HG03095 (cell line): ENCODE measurements at regions not wholly inside any gene's neighbourhood (a gene's known extent, or its start where the extent isn't known, plus 50 kb on each side); places are given as distances from the start of the nearest gene placed in this dataset.

ENCODE experiments used
- ATAC-seq: cut with Tn5 transposase; IDR thresholded peaks from one replicate; pipeline ENCODE4 v1.9.1; 2021; ENCODE audit warnings: moderate library complexity; ENCODE audit not compliant: unreplicated experiment

- no peak for ATAC-seq
Observed at GRCh38 chr10:111873041-111873440, 310.5 kb downstream of the GPAM start.

GRCh38 chr10:111873621-111874135, 309.9 kb downstream of the GPAM start:
- no peak for ATAC-seq

- no peak for ATAC-seq
Observed at GRCh38 chr10:111874576-111874975, 309.0 kb downstream of the GPAM start.

GRCh38 chr10:111875725-111876124, 307.8 kb downstream of the GPAM start:
- ATAC-seq: no peak

- ATAC-seq: no peak
Observed at GRCh38 chr10:111877258-111877657, 306.3 kb downstream of the GPAM start.

- ATAC-seq: no peak
Observed at GRCh38 chr10:111879969-111880368, 303.6 kb downstream of the GPAM start.

GRCh38 chr10:111885046-111885445, 298.5 kb downstream of the GPAM start:
- no peak for ATAC-seq

- no peak for ATAC-seq
Observed at GRCh38 chr10:111885919-111886318, 297.6 kb downstream of the GPAM start.

- ATAC-seq: no peak
Observed at GRCh38 chr10:111887266-111887665, 296.3 kb downstream of the GPAM start.

GRCh38 chr10:111890046-111890445, 293.5 kb downstream of the GPAM start:
- ATAC-seq: no peak

GRCh38 chr10:111916011-111916410, 267.6 kb downstream of the GPAM start:
- no peak for ATAC-seq

GRCh38 chr10:111921821-111922220, 261.7 kb downstream of the GPAM start:
- no peak for ATAC-seq

- ATAC-seq: no peak
Observed at GRCh38 chr10:111923032-111923431, 260.5 kb downstream of the GPAM start.

- ATAC-seq: no peak
Observed at GRCh38 chr10:111926286-111926685, 257.3 kb downstream of the GPAM start.

GRCh38 chr10:111933937-111934336, 249.6 kb downstream of the GPAM start:
- no peak for ATAC-seq

GRCh38 chr10:111934931-111935330, 248.6 kb downstream of the GPAM start:
- no peak for ATAC-seq

- ATAC-seq: no peak
Observed at GRCh38 chr10:111936143-111936542, 247.4 kb downstream of the GPAM start.

- no peak for ATAC-seq
Observed at GRCh38 chr10:111944331-111944730, 239.2 kb downstream of the GPAM start.

- ATAC-seq: no peak
Observed at GRCh38 chr10:111953949-111954348, 229.6 kb downstream of the GPAM start.

- no peak for ATAC-seq
Observed at GRCh38 chr10:111954386-111954785, 229.2 kb downstream of the GPAM start.

GRCh38 chr10:111956841-111957240, 226.7 kb downstream of the GPAM start:
- no peak for ATAC-seq

- no peak for ATAC-seq
Observed at GRCh38 chr10:111962951-111963350, 220.6 kb downstream of the GPAM start.

- ATAC-seq: no peak
Observed at GRCh38 chr10:111967116-111967515, 216.4 kb downstream of the GPAM start.

GRCh38 chr10:111967547-111967946, 216.0 kb downstream of the GPAM start:
- no peak for ATAC-seq
